SK-N-SH (cell line): ENCODE measurements at regions not wholly inside any gene's neighbourhood (a gene's known extent, or its start where the extent isn't known, plus 50 kb on each side); places are given as distances from the start of the nearest gene placed in this dataset.

Source experiments
- CTCF ChIP-seq: fragments of 200-600 bp; sonication (generic); IDR thresholded peaks from 2 replicates; pipeline ENCODE4 v1.6.1; 2017; ENCODE audit warnings: antibody characterized with exemption, mild to moderate bottlenecking, moderate library complexity
- EP300 ChIP-seq, 2 experiments: IDR thresholded peaks; 2 replicates each; pipeline versions ENCODE4 v1.4.0 to v1.6.1; 2012; ENCODE audit warnings: borderline replicate concordance in 1 of 2, low read depth in 1 of 2, low read length in 1 of 2
- FOXM1 ChIP-seq: IDR thresholded peaks from 2 replicates; pipeline ENCODE4 v1.4.0; 2012; ENCODE audit warnings: low read depth, mild to moderate bottlenecking
- PBX3 ChIP-seq: IDR thresholded peaks from 2 replicates; pipeline ENCODE4; 2012
- SIN3A ChIP-seq: IDR thresholded peaks from 2 replicates; pipeline ENCODE4 v1.6.1; 2012; ENCODE audit warnings: low read depth, mild to moderate bottlenecking, low read length, moderate library complexity, borderline replicate concordance
- TAF1 ChIP-seq: IDR thresholded peaks from 2 replicates; pipeline ENCODE4 v1.6.1; 2012; ENCODE audit warnings: low read depth, mild to moderate bottlenecking, low read length, moderate library complexity, borderline replicate concordance
- YY1 ChIP-seq: IDR thresholded peaks from 2 replicates; pipeline ENCODE4 v1.4.0; 2012; ENCODE audit warnings: low read depth, mild to moderate bottlenecking

- TF ChIP-seq TAF1 = no peak
- TF ChIP-seq PBX3 = no peak
- TF ChIP-seq CTCF = no peak
- no peak for TF ChIP-seq FOXM1
- no peak for TF ChIP-seq SIN3A
- TF ChIP-seq YY1 = no peak
- no peak for TF ChIP-seq EP300 (IDR thresholded peaks at IDR 0.05; ENCODE audit: borderline replicate concordance in 1 of 2, low read depth in 1 of 2, low read length in 1 of 2)
These were observed 948.4 kb downstream of the SORCS1 start for GRCh38 chr10:106216085-106216484.
